Right kidney (tissue), 1 donor: ENCODE measurements at regions not wholly inside any gene's neighbourhood (a gene's known extent, or its start where the extent isn't known, plus 50 kb on each side); places are given as distances from the start of the nearest gene placed in this dataset.
"Not testable (repeated sequence)": the region's sequence is repeated elsewhere in the genome, so short reads cannot be mapped to it uniquely, and the experiment has no call there.

ENCODE experiments used
- DNase-seq: peaks from one replicate; pipeline ENCODE4 v3.0.0-alpha.2; 2016

DNA sequence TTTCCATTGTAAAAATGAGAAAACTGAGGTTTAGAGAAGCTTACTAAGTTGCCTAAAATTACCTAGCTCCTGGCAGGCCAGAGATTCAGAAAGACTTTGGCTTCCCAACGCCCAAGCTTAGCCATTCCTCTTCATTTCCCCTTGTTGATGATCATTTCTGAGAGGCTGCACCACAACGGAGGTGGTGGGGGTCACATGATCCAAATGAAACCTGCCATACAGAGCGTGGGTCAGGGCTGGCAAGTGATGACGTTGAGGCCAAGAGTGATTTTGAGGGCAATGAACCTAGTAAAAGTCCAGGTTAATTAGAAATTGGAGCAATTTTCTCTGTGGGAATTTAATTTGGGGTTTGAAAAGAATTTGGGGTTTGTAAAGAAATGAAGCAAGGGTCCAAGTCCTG lies 109.9 kb downstream of the TMEM182 start:
- DNase-seq: no peak

DNA sequence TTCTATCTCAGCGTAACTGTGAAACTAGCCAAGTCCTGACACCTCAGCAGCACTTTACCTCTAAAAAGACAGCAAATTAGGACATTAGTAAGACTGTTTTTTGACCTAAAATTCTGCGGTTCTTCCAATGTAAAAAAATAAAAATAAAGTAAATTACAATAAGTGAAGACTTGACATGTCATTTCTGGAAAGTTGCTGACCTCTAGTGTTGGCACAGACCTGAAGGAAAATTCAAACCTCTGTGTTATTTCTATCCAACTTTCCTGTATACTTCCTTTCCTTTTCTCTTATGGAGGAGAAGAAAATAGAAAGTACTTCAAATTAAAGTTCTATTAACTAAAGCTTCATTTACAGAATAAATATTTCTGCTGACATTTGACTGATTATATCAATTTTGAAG lies 110.6 kb downstream of the TMEM182 start:
- DNase-seq: no peak

DNA sequence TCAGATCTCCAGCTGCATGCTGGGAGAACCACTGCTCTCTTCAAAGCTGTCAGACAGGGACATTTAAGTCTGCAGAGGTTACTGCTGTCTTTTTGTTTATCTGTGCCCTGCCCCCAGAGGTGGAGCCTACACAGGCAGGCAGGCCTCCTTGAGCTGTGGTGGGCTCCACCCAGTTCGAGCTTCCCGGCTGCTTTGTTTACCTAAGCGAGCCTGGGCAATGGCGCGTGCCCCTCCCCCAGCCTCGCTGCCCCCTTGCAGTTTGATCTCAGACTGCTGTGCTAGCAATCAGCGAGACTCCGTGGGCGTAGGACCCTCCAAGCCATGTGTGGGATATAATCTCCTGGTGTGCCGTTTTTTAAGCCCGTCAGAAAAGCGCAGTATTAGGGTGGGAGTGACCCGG lies 117.7 kb downstream of the TMEM182 start:
- not testable (repeated sequence) for DNase-seq

DNA sequence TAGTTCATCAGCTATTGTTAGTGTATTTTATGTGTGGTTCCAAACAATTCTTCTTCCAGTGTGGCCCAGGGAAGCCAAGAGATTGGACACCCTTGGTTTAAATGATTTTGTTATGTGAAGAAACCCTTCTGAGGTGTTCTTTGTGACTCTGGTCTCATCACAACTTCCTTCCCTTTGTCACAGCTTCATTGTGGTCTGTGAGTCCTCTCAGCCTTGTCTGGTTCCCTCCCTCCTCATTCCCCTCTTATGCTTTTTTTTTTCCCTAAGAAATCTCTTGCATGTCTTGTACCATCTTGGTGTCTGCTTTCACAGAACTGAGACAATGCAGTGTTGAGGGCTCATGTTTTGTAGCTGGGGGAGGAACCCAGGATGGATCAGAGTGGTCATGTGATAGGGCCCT lies 118.9 kb downstream of the TMEM182 start:
- DNase-seq: no peak

DNA sequence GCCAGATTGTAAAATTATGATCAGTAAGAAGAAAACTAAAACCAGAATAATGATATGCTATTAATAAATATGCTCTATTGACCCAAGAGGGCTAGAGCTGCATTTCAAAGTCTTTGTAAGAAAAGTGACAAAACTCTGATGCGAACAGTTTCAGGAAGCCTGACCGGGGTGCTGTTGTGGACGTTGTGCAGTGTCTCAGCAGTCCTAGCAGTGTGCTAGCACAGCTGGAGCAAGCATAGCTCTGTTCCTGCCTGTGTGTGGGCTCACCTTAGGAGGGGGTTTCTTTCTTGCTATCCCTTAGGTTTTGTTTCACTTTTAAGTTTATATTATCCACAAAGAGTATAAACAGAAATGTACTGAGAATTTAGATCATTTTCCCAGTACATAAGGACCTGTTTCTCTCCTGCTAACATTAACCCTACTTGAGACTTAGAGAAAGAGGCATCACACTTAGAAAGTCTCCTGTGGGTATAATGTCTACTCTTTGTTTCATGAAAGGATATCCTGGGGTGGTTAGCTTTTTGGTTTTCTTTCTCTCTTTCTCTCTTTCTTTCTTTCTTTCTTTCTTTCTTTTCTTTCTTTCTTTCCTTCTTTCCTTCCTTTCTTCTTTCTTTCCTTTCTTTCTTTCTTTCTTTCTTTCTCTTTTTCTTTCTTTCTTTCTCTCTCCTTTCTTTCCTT lies 124.5 kb downstream of the TMEM182 start:
- DNase-seq: no peak

DNA sequence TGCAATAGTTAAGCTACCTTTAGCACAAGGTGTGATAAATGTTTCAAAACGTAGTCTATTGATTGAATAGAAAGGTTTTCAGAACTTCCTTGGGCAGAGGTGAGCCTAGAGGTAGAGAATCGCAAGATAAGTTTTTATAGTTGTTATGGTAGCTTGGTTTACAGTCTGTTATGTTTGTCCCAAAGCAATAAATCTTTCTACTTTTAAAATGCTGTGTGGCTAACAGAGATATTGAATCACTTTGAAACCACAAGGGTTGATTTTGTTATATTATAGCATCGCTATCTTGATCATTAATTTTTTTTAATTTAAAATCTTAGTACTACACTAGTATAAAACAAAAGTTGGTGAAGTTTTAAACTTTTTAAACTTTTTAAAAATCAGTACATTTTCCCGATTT lies 126.7 kb downstream of the TMEM182 start:
- no peak for DNase-seq

DNA sequence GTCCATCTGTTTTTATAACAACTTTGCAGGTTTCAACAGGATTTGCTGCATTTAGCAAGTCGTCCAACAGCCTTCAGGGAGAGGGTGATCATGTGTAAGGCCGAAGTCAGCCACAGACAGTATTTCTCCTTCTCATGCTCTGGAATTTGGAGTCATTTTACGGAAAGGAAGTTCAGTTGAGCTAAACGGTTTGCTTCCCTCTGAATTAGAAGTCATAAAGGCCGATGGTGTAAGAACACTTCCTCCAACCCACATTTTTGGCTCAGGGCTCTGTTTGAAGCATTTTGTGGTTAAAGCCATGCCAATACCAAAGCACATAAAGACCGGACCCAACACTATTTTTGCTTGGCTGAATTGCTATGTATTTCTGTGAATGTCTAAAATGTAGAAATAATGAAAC lies 129.5 kb downstream of the TMEM182 start:
- DNase-seq: no peak

DNA sequence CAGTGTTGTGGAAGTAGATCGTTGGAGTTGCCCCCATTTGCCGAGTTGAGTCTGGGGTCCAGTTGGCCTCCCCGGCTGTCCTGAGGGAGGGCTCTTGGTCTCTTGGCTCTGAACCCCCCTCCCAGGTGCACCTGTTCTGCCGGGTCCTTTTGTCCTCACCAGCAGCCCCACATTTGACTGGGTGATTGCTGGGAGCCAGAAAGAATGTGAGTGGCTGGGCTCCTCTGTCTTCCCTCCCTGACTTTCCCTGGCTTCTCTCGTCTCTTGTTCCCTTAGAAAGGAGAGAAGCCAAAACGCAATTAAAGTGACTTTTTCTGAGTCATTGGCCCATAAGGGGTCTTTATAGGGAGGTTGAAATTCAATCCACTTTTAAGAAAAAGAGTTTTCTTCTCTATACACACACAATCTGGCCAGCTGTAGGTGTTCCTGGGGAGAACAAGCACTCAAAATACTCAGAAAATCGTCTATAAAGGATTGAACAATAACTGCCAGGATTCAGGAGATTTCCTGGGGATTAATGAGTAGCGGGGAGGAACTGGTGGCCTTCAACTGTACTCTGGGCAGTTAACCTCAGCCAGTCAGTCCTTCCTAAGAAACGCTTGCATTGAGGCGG lies 131.0 kb downstream of the TMEM182 start:
- no peak for DNase-seq

DNA sequence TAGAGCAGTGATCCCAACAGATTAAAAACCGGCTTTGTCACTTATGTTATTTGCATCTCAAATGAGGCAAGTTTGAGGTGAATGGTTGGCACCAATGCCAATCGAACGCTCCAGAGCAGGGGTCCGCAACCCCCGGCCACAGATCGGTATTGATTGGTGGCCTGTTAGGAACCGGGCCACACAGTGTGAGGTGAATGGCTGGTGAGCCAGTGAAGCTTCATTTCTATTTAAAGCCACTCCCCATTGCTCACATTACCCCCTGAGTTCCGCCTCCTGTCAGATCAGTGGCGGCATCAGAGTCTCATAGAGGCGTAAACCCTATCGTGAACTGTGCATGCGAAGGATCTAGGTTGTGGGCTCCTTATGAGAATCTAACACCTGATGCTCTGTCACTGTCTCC lies 132.0 kb downstream of the TMEM182 start:
- no peak for DNase-seq

DNA sequence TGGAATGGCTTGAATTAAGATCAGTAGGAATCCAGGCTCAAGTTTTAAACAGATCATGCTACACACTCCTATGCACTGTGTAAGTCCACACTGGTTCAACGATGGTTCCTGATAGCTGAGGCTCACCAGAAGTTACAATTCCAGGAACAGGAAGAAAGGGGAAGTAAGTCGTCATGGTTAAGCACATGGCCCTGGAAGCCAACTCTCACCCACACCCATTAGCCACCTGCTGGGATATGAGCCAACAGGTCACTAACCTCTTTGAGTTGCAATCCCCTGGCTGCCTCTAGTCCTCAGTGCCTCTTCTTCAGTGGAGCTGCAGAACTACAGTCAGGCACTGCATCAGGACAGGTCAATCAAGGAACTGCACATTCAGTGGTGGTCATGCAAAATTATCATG lies 133.5 kb downstream of the TMEM182 start:
- no peak for DNase-seq

DNA sequence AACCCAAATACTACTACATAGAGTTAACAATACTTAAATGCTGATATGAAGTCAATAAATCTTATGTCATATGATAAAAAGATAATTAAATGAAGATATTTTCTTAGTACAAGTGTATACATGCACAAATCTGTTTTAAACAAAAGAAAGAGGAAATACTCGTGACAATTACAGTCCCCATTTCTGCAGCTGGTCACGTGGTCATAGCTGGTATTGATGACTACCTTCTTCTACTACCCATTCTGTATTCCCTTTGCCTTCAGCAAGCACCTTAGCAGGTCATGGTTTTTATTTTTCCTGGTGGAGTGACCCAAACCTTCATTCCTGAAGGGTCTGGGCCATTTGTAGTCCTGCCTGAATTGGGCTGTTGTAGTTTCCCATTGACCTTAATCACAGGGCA lies 147.4 kb downstream of the TMEM182 start:
- not testable (repeated sequence) for DNase-seq

DNA sequence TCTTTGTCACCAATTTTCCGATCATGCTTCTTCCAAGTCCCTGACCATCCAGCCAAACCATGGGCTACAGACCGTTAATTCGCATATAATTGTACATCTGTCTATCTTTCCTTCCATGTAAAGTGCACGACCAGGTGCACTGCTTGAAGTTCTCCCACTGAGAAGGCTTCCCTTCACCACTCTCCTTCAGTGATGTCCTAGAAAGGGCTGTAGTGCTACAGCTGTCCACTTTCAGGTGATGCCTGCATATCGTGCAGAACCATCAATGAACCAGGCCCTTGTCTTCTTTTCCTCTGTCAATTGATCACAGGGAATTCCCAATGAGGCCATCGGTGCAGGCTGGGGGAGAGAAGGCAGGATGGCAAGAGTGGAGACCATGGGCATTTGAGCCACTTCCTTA lies 148.9 kb downstream of the TMEM182 start:
- DNase-seq: no peak

DNA sequence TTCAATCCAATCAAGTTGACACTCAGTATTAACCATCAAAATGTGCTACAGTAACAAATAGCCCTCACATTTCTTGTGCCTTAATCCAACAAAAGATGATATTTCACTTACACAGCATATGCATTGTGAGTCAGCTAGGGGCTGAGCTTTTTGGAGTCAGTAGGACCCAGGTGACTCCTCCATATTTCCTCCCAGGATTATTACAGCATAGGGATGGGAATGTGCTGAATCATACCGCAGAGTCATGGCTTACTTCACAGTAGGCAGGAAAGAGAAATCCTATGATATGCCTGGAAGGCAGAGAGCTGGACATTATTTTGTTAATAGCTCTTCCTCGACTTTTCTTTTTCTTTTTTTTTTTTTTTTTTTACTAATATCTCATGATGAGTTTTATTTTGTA lies 153.3 kb downstream of the TMEM182 start:
- no peak for DNase-seq

DNA sequence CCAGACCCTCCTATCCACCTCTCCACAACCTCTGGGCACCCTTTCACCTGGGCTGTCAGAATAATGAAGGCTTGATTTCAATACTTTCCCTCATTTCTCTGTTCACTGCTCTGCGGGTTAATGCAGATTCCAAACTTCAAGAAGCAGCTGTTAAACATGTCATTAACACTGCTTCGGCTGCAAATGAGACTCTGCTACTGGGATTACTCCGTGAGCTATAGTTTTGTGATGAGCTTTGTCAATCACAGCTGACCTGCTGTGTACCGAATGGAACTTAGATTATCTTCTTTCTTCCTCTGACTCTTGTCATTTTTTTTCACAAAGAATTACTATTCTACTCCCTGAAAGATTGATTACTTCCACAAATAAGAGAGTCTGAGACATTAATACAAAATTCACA lies 160.5 kb downstream of the TMEM182 start:
- DNase-seq: no peak

DNA sequence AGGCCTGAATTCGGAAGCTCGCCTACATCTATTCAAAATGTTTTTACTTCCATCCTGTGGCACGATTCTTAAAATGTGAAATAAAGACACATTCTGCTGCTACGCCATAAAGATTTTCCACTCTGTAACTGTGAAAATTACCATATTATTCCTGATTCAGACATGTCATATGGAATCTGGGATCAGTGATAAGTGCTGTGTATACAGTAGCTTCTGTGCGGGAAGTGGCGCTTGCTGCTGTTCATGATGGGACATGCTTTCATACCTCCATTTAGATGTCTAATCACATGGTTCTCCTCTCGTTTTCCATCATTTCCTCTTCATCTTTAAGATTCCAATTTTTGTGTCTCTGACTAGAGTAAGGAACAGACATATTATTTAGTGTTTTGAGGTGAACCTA lies 163.2 kb downstream of the TMEM182 start:
- no peak for DNase-seq

DNA sequence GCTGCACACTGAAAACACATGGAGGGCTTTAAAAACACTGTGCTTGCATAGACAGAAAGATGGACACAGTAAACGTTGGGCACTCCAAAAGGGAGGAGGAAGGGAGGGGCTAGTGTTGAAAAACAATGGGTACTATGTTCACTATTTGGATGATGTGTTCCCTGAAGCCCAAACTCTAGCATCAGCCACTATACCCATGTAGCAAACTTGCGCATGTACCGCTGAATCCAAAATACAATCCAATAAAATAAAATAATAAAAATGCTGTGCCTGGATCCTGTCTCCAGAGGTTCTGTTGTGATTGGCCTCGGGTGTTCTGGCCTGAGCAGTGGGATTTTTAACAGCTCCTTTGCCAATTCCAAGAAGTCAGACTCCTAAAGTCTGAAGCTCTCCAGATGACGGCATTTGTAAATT lies 166.0 kb downstream of the TMEM182 start:
- DNase-seq: no peak

DNA sequence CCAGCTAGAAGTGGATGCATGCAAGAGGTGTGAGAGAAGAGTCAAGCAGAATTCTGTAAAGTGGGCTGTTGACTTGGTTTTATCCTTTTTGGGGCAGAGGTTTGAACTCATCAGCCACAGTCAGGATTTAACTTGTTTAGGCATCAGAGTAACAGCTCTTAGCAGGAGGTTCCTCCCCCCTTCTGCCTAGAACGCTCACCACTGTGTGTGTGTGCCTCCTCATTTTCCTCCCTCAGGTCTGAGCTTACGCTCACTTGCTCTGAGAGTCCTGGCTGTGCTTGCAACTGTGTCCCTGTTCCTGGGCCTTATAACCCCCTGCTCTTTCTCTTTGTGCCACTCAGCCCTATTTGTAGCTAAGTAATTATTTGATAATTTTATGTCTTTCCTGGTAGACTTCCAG lies 167.9 kb downstream of the TMEM182 start:
- DNase-seq: no peak

DNA sequence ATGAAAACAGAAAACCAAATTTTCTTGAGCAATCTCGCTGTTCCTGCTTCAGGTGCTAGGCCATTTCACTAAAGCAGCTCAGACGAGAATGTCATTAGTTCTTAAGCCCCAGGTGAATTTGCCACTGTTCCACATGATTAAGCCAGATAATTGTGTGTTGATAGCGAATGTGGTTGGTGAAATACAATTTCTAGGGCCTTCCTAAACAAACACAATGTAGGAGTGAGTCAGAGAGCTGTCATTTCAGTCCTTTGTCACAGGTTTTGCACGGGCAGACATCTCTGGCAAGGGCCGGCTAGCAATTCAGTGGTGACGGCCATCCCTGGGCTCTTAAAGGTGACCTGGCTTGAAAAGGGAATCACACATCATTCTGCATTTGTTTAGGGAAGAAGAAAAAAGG lies 170.7 kb downstream of the TMEM182 start:
- DNase-seq: no peak

DNA sequence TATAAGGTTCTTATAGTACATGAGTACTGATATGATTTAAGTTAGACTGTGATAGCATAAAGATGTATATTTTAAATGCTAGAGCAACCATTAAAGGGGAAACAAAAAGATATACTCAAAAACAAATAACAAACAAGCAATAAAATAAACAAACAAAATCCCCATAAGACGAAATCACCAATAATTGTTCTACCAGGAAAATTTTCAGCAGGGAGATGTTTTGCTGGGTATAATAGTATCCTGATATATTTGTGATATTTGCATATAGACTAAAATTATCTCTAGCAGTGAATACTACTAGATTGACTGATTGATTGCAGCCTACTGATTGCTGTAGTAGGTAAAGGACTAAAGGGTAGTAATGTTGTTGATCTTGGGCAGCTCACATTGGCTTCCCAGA lies 177.4 kb downstream of the TMEM182 start:
- no peak for DNase-seq

DNA sequence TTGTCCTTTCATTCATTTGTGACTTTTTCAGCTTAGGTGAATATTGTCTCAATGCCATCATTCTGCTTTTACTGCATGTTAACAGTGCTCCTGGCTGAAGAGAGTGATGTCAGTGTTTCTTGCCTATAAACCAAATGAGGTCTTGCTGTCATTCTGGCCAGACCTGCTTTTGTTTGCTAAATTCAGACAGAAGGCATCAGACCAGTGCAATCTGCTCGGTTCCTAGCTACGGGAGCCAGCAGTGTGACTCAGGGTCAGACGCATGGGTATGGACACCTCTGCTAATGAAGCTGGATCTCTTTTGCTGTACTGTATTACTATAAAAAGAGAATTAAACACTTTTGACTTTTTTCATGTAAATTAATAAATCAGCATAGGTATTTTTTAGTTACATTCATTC lies 178.9 kb downstream of the TMEM182 start:
- DNase-seq: no peak

DNA sequence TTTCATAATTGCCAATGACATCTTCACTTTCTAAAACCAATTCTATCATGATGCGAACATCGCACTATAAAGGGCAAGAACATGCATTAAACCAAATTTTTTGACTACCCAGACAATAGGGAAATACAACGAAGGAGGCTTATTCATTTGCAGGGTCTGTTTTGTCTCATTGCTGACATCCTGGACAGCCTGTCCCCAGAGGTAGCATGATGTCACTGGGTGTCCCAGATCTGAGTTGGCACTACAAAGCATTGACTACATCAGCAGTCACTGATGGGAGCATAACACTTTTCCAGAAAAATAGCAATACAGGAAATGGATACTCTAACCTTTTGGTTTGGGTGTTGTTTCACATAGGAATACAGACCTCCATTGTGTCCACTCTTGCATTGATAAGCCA lies 180.3 kb downstream of the TMEM182 start:
- no peak for DNase-seq

DNA sequence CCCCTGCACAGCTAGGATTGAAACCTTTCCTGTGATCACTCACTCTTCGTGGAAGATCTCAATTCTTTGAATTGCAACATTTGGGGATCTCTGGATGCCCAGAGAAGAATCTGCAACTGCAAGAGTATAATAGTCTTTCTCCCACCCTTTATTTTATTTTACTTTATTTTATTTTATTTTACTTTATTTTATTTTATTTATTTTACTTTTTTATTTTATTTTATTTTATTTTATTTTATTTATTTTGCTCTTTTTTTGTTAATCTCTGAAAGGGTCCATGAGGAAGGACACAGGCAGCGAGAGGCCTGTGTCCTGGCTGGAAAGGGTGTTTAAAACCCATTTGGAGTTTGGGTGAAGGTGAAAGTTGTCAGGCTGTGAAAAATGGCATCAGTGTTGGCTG lies 181.4 kb downstream of the TMEM182 start:
- no peak for DNase-seq

DNA sequence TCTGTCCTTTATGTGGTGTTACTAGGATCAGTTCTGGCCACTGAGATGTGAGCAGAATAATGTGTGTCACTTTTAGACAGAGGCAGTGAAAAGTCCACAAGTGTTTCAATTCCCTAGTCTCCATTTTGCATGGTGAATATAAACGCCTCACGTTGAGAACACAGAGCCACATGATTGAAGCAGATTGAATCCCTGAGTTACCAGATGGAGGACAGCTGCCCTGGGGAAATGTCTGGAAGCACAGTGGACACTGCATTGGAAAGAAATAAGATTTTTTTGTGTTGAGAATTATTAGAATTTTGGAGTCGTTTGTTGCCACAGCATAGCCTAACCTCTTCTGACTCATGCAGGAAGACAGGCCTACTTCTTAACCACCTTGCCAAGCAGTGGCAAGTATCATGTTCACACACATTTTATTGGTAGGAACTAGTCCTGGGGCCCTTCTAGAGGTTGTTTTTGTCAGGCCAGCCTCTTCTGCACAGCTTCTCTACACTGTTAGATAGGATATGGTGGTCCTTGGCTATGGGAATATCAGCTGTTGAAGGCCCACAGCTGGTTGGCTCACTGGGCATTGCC lies 188.6 kb downstream of the TMEM182 start:
- DNase-seq: no peak

DNA sequence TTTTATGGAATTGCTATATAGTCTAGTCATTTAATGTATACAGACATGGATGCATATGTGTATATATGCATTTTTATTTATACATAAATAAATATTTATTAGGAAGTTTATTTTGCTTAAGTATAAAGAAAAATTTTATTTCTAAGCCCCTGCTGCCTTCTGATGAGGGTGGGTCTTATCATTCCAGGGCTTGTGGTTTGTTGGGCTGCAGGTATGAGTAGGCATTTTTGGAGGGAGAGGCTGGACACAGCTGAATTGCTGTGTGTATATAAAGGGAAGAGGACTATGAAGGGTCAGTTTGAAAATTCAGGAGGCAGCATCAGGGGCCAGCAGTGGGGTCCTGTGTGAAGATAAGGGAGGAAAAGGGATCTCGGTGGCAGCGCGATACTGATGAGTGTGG lies 189.4 kb downstream of the TMEM182 start:
- DNase-seq: no peak
